Fibroblast of lung (primary cell): ENCODE measurements at regions not wholly inside any gene's neighbourhood (a gene's known extent, or its start where the extent isn't known, plus 50 kb on each side); places are given as distances from the start of the nearest gene placed in this dataset.

ENCODE experiments used
- DNase-seq, 2 donors: peaks; one replicate each; pipeline versions ENCODE4 v3.0.0 to v3.0.0-alpha.2; 2010; ENCODE audit warnings: low read depth in 2 of 2
- H2AFZ ChIP-seq: 2 replicates; pipeline ENCODE4 v1.5.1; 2012; ENCODE audit warnings: low read length, control low read depth, inconsistent platforms
- H3K27ac ChIP-seq: 2 replicates; pipeline ENCODE4 v1.5.1; 2011; ENCODE audit warnings: low read length, control low read depth; ENCODE audit not compliant: insufficient read depth
- H3K27me3 ChIP-seq: 2 replicates; pipeline ENCODE4 v1.5.1; 2011; ENCODE audit warnings: mild to moderate bottlenecking, low read length; ENCODE audit not compliant: control insufficient read depth, insufficient read depth
- H3K36me3 ChIP-seq: 2 replicates; pipeline ENCODE4 v1.5.1; 2011; ENCODE audit warnings: low read length; ENCODE audit not compliant: control insufficient read depth, insufficient read depth
- H3K4me1 ChIP-seq: 2 replicates; pipeline ENCODE4 v1.5.1; 2011; ENCODE audit warnings: low read length; ENCODE audit not compliant: control insufficient read depth, insufficient read depth; ENCODE audit errors: extremely low read depth
- H3K4me2 ChIP-seq: 2 replicates; pipeline ENCODE4 v1.5.1; 2011; ENCODE audit warnings: low read length, control low read depth; ENCODE audit not compliant: insufficient read depth; ENCODE audit errors: extremely low read depth
- H3K4me3 ChIP-seq, 4 experiments: fragments of 200-600 bp in 1 of 4; sonication (generic) in 1 of 4; replicated peaks in 1 of 4; 2 replicates each; pipeline ENCODE4 v1.5.1; 2011 to 2016; ENCODE audit warnings: low read length in 4 of 4, low read depth in 3 of 4, mild to moderate bottlenecking in 3 of 4, control low read depth in 2 of 4, inconsistent platforms in 1 of 4, mixed read lengths in 1 of 4; ENCODE audit not compliant: insufficient read depth in 1 of 4; ENCODE audit errors: control extremely low read depth in 1 of 4
- H3K79me2 ChIP-seq: 2 replicates; pipeline ENCODE4 v1.5.1; 2012; ENCODE audit warnings: mild to moderate bottlenecking, low read length, inconsistent platforms; ENCODE audit not compliant: control insufficient read depth, insufficient read depth
- H3K9ac ChIP-seq: 2 replicates; pipeline ENCODE4 v1.5.1; 2011; ENCODE audit warnings: mild to moderate bottlenecking, low read length, control low read depth; ENCODE audit not compliant: insufficient read depth
- H3K9me3 ChIP-seq: 2 replicates; pipeline ENCODE4 v1.5.1; 2012; ENCODE audit warnings: low read depth, low read length; ENCODE audit not compliant: control insufficient read depth, insufficient read depth
- H4K20me1 ChIP-seq: 2 replicates; pipeline ENCODE4 v1.5.1; 2011; ENCODE audit warnings: low read length; ENCODE audit not compliant: control insufficient read depth, insufficient read depth; ENCODE audit errors: extremely low read depth
- CTCF ChIP-seq, 2 donors: IDR thresholded peaks in 1 of 2; conservative IDR thresholded peaks in 1 of 2; 1 replicate in 1 of 2; 2 replicates in 1 of 2; pipeline ENCODE4 v1.5.1; 2011 to 2012; ENCODE audit warnings: low read length in 2 of 2, control low read depth in 1 of 2, inconsistent platforms in 1 of 2, low read depth in 1 of 2, mild to moderate bottlenecking in 1 of 2
- EZH2 ChIP-seq: IDR thresholded peaks from 2 replicates; pipeline ENCODE4 v1.5.1; 2012; ENCODE audit warnings: low read length, control low read depth, mild to moderate bottlenecking; ENCODE audit errors: missing control alignments

GRCh38 chr13:31878955-31879354 is 139.6 kb downstream of the RXFP2 start:
- H3K4me2 ChIP-seq, result no peak overlapping the region
- no peaks in the 10 kb centered on the region for H3K79me2 ChIP-seq
- no peak overlapping the region for H3K4me3 ChIP-seq
- no peak overlapping the region for H3K9ac ChIP-seq
- H2AFZ ChIP-seq, result no peak overlapping the region
- H3K36me3 ChIP-seq, result no peaks in the 10 kb centered on the region
- H3K27me3 ChIP-seq, result no peaks in the 10 kb centered on the region
- no peak overlapping the region for H3K27ac ChIP-seq
- DNase-seq, result no peak
- TF ChIP-seq EZH2 (no peak), CTCF (conservative IDR thresholded peaks at IDR 0.05 in 1 of 2, IDR thresholded peaks at IDR 0.05 in 1 of 2; ENCODE audit: low read depth in 1 of 2, low read length in 2 of 2) (no peak)
- H3K4me1 ChIP-seq, result no peaks in the 10 kb centered on the region
- no peaks in the 10 kb centered on the region for H3K9me3 ChIP-seq
- no peaks in the 10 kb centered on the region for H4K20me1 ChIP-seq

- no peak overlapping the region for H3K9ac ChIP-seq
- no peaks in the 10 kb centered on the region for H3K9me3 ChIP-seq
- peak in 1 of 2 donors; percentile 3 for DNase-seq
- H4K20me1 ChIP-seq, result no peaks in the 10 kb centered on the region
- no peaks in the 10 kb centered on the region for H3K79me2 ChIP-seq
- H3K4me1 ChIP-seq, result no peaks in the 10 kb centered on the region
- H3K27ac ChIP-seq, result no peak overlapping the region
- H2AFZ ChIP-seq, result no peak overlapping the region
- H3K36me3 ChIP-seq, result no peaks in the 10 kb centered on the region
- H3K4me3 ChIP-seq, result no peak overlapping the region
- no peak for TF ChIP-seq EZH2
- TF ChIP-seq CTCF (conservative IDR thresholded peaks at IDR 0.05 in 1 of 2, IDR thresholded peaks at IDR 0.05 in 1 of 2; ENCODE audit: low read depth in 1 of 2, low read length in 2 of 2), result no peak
- H3K27me3 ChIP-seq, result no peaks in the 10 kb centered on the region
- H3K4me2 ChIP-seq, result peak overlapping the region; percentile 8
Measured at GRCh38 chr13:31880851-31881494, 141.6 kb downstream of the RXFP2 start.

- DNase-seq, result no peak
- Histone ChIP-seq H4K20me1 (no peaks in the 10 kb centered on the region), H3K27me3 (no peaks in the 10 kb centered on the region), H3K36me3 (no peaks in the 10 kb centered on the region), H2AFZ (no peak overlapping the region), H3K27ac (no peak overlapping the region), H3K4me2 (no peak overlapping the region), H3K9me3 (no peaks in the 10 kb centered on the region), H3K4me3 (no peak overlapping the region), H3K79me2 (no peaks in the 10 kb centered on the region), H3K4me1 (no peaks in the 10 kb centered on the region), H3K9ac (no peak overlapping the region)
- TF ChIP-seq CTCF (conservative IDR thresholded peaks at IDR 0.05 in 1 of 2, IDR thresholded peaks at IDR 0.05 in 1 of 2; ENCODE audit: low read depth in 1 of 2, low read length in 2 of 2) (no peak), EZH2 (no peak)
Measured at GRCh38 chr13:31881495-31881882, 142.2 kb downstream of the RXFP2 start.
